BJ (cell line): ENCODE measurements at regions not wholly inside any gene's neighbourhood (a gene's known extent, or its start where the extent isn't known, plus 50 kb on each side); places are given as distances from the start of the nearest gene placed in this dataset.

Experiments used
- CTCF ChIA-PET: fragments of 350-600 bp; formaldehyde crosslinking; extraction: SDS; loops from one replicate; lab custom pipeline; 2021; ENCODE audit warnings: antibody characterized with exemption, inconsistent platforms; lab: Yijun Ruan, JAX
- POLR2A ChIA-PET: fragments of 300-600 bp; sonication (Branson Sonifier 250); formaldehyde crosslinking; extraction: SDS; loops from one replicate; lab custom pipeline; 2021; ENCODE audit warnings: antibody characterized with exemption; lab: Charles Lee
- DNase-seq: peaks from one replicate; pipeline ENCODE4 v3.0.0-alpha.2; 2011; ENCODE audit warnings: low read depth
- H3K27me3 ChIP-seq: 2 replicates; pipeline ENCODE4 v1.6.0; 2011; ENCODE audit warnings: low read length; ENCODE audit not compliant: control insufficient read depth, insufficient read depth
- H3K36me3 ChIP-seq: 2 replicates; pipeline ENCODE4 v1.5.1; 2011; ENCODE audit warnings: low read length; ENCODE audit not compliant: control insufficient read depth, insufficient read depth
- H3K4me3 ChIP-seq: 2 replicates; pipeline ENCODE4 v1.5.1; 2011; ENCODE audit warnings: low read depth, mild to moderate bottlenecking, control low read depth, low read length
- TF ChIP-seq, protein P1 (sequence below): IDR thresholded peaks from 2 replicates; pipeline ENCODE4 v1.5.1; 2011; ENCODE audit warnings: low read depth, mild to moderate bottlenecking, control low read depth, inconsistent platforms, low read length, moderate library complexity; ENCODE audit not compliant: insufficient read depth

DNA sequence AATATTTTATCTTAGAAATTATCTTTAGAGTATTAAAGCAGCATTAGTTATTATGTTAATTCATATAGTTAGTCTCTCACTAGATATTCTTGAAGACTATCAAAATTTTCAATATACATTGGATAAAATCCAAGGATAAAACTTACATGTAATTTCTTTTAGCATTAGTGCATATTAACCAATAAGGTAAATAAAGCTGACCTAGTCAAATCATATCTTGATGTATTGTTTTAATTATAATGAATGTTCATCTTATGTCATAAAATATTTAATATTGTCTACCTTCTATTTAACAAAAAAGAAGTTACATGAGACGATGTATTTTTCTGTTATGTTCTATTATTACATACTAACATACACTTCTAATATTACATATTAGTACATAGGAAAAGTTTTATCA lies 301.7 kb upstream of the DAB2 start:
- POLR2A ChIA-PET, result no interaction called here
- Histone ChIP-seq H3K36me3 (no peaks in the 10 kb centered on the region), H3K27me3 (no peaks in the 10 kb centered on the region; the same call in 1 of the 2 replicates), H3K4me3 (no peak overlapping the region)
- CTCF ChIA-PET, result interaction anchor here (0.9 kb wide), 1 partner anchor 222 kb away, joined by 3 read pairs; no protein-coding TSS in a partner anchor
- no peak for DNase-seq
- TF ChIP-seq, protein P1, sequence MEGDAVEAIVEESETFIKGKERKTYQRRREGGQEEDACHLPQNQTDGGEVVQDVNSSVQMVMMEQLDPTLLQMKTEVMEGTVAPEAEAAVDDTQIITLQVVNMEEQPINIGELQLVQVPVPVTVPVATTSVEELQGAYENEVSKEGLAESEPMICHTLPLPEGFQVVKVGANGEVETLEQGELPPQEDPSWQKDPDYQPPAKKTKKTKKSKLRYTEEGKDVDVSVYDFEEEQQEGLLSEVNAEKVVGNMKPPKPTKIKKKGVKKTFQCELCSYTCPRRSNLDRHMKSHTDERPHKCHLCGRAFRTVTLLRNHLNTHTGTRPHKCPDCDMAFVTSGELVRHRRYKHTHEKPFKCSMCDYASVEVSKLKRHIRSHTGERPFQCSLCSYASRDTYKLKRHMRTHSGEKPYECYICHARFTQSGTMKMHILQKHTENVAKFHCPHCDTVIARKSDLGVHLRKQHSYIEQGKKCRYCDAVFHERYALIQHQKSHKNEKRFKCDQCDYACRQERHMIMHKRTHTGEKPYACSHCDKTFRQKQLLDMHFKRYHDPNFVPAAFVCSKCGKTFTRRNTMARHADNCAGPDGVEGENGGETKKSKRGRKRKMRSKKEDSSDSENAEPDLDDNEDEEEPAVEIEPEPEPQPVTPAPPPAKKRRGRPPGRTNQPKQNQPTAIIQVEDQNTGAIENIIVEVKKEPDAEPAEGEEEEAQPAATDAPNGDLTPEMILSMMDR, result no peak

DNA sequence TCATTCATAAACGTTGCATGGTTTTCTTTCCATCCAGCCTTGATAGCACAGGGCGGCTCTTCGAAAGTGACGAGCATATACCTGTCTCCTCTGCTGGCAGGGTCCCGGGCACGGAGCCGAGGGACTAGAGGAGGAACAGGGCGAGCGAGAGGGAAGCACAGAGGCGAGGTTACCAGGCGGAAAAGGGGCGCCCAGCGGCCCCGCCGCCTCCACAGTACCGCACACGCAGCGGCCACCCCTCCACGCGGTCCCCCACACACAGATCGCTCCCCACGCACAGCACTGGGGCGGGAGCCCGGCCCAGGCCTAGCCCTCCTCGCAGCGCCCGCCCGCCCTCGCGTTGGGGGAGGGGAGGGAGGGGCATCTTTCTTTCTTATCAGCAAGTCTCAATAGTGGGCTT lies 296.6 kb upstream of the DAB2 start:
- ChIA-PET POLR2A (no interaction called here), CTCF (no interaction called here)
- no peak for DNase-seq
- Histone ChIP-seq H3K36me3 (no peaks in the 10 kb centered on the region), H3K27me3 (no peaks in the 10 kb centered on the region), H3K4me3 (no peak overlapping the region)
- TF ChIP-seq, protein P1, result no peak

DNA sequence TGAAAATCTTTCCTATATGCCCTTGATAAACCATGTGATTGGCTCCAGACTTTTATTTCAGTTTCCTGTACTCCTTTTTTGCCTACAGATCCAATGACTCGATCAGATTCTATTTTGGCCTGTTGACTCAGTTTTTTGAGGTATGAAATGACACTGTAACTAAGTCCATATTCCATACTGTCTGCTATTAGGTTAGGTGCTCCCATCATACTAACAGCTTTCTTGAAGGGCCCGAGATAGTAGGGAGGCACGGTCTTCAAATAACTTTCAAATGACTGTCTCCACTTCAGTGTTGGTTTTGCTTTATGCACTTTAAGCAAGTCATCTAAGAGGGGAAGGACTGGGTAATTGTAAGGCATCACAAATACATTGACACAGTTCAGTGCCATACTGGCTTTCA lies 295.4 kb upstream of the DAB2 start:
- TF ChIP-seq, protein P1, result no peak
- H3K36me3 ChIP-seq, result no peaks in the 10 kb centered on the region
- ChIA-PET CTCF (no interaction called here), POLR2A (no interaction called here)
- DNase-seq, result no peak
- no peaks in the 10 kb centered on the region for H3K27me3 ChIP-seq
- H3K4me3 ChIP-seq, result no peak overlapping the region

DNA sequence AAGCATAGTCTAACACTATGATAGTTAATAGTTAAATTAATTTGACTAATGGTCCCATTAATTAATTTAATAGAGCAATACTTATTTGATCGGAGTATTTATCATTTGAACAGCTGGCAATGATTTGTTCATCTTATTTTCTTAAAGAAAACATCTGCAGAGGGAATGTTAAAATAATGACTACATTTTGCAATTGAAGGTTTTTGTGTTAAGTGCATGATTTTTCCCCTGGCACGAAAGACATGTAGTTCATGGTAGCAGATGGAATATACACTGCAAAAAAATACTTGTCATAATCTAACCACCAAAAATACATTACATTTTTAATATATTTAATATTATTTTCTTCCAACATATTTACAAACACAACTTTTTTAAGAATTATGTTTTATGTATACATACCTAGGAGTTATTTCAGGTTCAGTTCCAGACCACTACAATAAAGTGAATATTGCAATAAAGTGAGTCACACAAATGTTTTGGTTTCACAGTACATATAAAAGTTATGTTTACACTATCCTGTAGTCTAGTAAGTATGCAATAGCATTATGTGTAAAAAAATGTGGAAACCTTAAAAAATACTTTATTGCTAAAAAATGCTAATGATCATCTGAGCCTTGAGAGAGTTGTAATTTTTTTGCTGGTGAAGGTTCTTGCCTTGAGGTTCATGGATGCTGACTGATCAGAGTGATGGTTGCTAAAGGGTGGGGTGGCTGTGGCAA lies 292.6 kb upstream of the DAB2 start:
- CTCF ChIA-PET, result interaction anchor here (0.8 to 1.8 kb wide), 5 partner anchors 20 to 972 kb away, joined by 3 to 6 read pairs (median 4); no protein-coding TSS in a partner anchor
- Histone ChIP-seq H3K27me3 (no peaks in the 10 kb centered on the region), H3K36me3 (no peaks in the 10 kb centered on the region), H3K4me3 (no peak overlapping the region)
- TF ChIP-seq, protein P1, result no peak
- POLR2A ChIA-PET, result no interaction called here
- peak; percentile 39 for DNase-seq

DNA sequence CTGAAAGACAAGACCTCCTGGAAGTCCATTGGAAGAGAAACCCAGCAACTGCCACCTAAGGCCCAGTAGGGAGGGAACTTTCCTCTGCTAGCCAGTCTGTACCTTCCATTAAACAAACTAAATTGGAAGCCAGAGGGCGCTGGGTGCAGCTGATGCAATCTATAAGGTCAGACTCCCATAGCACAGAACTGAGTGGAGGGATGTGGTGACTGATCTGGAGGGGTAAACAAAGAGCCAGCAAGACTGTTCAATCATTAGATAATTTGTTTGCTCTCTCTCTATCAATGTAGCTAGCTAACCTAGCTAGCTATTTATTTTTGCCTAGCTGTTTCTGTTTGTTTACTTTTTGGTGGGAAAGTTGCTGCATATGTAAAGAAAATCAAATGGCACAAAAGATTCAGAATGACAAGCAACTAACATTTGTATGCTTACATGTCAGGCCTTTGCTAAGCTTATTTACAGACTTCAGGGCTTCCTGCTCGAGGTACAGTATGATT lies 291.8 kb upstream of the DAB2 start:
- ChIA-PET CTCF (interaction anchor here (0.8 to 1.8 kb wide), 5 partner anchors 21 to 972 kb away, joined by 3 to 6 read pairs (median 4); no protein-coding TSS in a partner anchor), POLR2A (no interaction called here)
- no peaks in the 10 kb centered on the region for H3K36me3 ChIP-seq
- H3K4me3 ChIP-seq, result no peak overlapping the region
- no peaks in the 10 kb centered on the region for H3K27me3 ChIP-seq
- no peak for DNase-seq
- TF ChIP-seq, protein P1, result peak; percentile 36
